ENCODE measurements at regions not wholly inside any gene's neighbourhood (a gene's known extent, or its start where the extent isn't known, plus 50 kb on each side); places are given as distances from the start of the nearest gene placed in this dataset.

DNA sequence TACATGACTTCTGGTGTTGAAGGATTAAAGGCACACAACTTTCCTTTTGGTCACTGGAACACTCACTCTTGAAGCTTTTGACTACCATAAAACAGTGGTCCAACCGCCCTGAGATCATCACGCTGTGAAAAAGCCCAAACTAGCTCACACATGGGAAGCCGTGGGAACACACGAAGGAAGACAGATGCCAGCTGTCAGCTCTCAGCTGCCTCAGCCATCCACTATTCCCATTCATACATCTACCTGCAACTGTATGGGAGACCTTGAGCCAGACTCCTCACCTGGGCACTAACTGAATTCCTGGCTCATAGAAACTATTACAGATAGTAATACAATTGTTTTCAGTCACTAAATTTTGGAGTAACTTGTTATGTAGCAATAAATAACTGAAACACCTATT is 246.1 kb downstream of the MSX2 start:
- TF ChIP-seq, protein P1, sequence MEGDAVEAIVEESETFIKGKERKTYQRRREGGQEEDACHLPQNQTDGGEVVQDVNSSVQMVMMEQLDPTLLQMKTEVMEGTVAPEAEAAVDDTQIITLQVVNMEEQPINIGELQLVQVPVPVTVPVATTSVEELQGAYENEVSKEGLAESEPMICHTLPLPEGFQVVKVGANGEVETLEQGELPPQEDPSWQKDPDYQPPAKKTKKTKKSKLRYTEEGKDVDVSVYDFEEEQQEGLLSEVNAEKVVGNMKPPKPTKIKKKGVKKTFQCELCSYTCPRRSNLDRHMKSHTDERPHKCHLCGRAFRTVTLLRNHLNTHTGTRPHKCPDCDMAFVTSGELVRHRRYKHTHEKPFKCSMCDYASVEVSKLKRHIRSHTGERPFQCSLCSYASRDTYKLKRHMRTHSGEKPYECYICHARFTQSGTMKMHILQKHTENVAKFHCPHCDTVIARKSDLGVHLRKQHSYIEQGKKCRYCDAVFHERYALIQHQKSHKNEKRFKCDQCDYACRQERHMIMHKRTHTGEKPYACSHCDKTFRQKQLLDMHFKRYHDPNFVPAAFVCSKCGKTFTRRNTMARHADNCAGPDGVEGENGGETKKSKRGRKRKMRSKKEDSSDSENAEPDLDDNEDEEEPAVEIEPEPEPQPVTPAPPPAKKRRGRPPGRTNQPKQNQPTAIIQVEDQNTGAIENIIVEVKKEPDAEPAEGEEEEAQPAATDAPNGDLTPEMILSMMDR (IDR thresholded peaks at IDR 0.05), result no peak
- TF ChIP-seq POLR2A (IDR thresholded peaks at IDR 0.05), result no peak
